GM23338 (cell line): ENCODE measurements at regions not wholly inside any gene's neighbourhood (a gene's known extent, or its start where the extent isn't known, plus 50 kb on each side); places are given as distances from the start of the nearest gene placed in this dataset.

Source experiments
- ATAC-seq: fragments of 200-7000 bp; cut with Tn5 transposase; 3 replicates; pipeline ENCODE4 v1.9.1; 2020
- DNase-seq: peaks from one replicate; pipeline ENCODE4 v3.0.0-alpha.2; 2015; ENCODE audit warnings: low spot score
- H2AFZ ChIP-seq: fragments of 200-600 bp; sonication (generic); 2 replicates; pipeline ENCODE4 v1.8.0; 2016; ENCODE audit warnings: antibody characterized with exemption, mild to moderate bottlenecking, moderate library complexity
- H3F3A ChIP-seq: fragments of 200-600 bp; sonication (generic); replicated peaks from 2 replicates; pipeline ENCODE4 v1.8.0; 2017; ENCODE audit warnings: antibody characterized with exemption, mixed run types, low read depth
- H3K27ac ChIP-seq: fragments of 200-600 bp; sonication (generic); 2 replicates; pipeline ENCODE4 v1.6.1; 2016; ENCODE audit warnings: low read depth
- H3K27me3 ChIP-seq: fragments of 200-600 bp; sonication (generic); 2 replicates; pipeline ENCODE4 v1.8.0; 2016; ENCODE audit warnings: mild to moderate bottlenecking, mixed run types, moderate library complexity; ENCODE audit not compliant: insufficient read depth
- H3K36me3 ChIP-seq: fragments of 200-600 bp; sonication (generic); 2 replicates; pipeline ENCODE4 v1.8.0; 2016; ENCODE audit warnings: mild to moderate bottlenecking; ENCODE audit not compliant: insufficient read depth
- H3K4me1 ChIP-seq: fragments of 200-600 bp; sonication (generic); 2 replicates; pipeline ENCODE4 v1.8.0; 2016; ENCODE audit warnings: mild to moderate bottlenecking, moderate library complexity; ENCODE audit not compliant: insufficient read depth
- H3K4me2 ChIP-seq: fragments of 200-600 bp; sonication (generic); 2 replicates; pipeline ENCODE4 v1.7.1; 2017; ENCODE audit warnings: mixed run types
- H3K4me3 ChIP-seq: fragments of 200-600 bp; sonication (generic); 2 replicates; pipeline ENCODE4 v1.6.1; 2016; ENCODE audit warnings: mixed run types
- H3K79me2 ChIP-seq: fragments of 200-600 bp; sonication (generic); replicated peaks from 2 replicates; pipeline ENCODE4 v1.8.0; 2017; ENCODE audit warnings: mild to moderate bottlenecking; ENCODE audit not compliant: insufficient read depth
- H3K9me2 ChIP-seq: fragments of 200-600 bp; sonication (generic); 2 replicates; pipeline ENCODE4 v1.8.0; 2017; ENCODE audit not compliant: insufficient read depth
- H4K20me1 ChIP-seq: fragments of 200-600 bp; sonication (generic); replicated peaks from 2 replicates; pipeline ENCODE4 v1.8.0; 2017; ENCODE audit warnings: mild to moderate bottlenecking; ENCODE audit not compliant: insufficient read depth
- H3K27ac Mint-ChIP-seq: 2 replicates; pipeline ENCODE4 v1.8.0; 2020; ENCODE audit warnings: inconsistent platforms, mild to moderate bottlenecking, moderate library complexity, mixed read lengths
- H3K27me3 Mint-ChIP-seq: 3 replicates; pipeline ENCODE4 v1.8.0; 2022; ENCODE audit warnings: low read depth, mild to moderate bottlenecking, moderate library complexity, mixed read lengths, inconsistent platforms; ENCODE audit not compliant: insufficient read depth, poor library complexity
- H3K36me3 Mint-ChIP-seq: 3 replicates; pipeline ENCODE4 v1.8.0; 2021; ENCODE audit warnings: low read depth, mild to moderate bottlenecking, inconsistent platforms, moderate library complexity, mixed read lengths
- H3K4me1 Mint-ChIP-seq: 3 replicates; pipeline ENCODE4 v1.8.0; 2020; ENCODE audit warnings: mild to moderate bottlenecking, inconsistent platforms, mixed read lengths
- H3K4me3 Mint-ChIP-seq: 3 replicates; pipeline ENCODE4 v1.8.0; 2021; ENCODE audit warnings: moderate library complexity, mild to moderate bottlenecking, inconsistent platforms, mixed read lengths
- H3K9me3 Mint-ChIP-seq: 3 replicates; pipeline ENCODE4 v1.8.0; 2020; ENCODE audit warnings: moderate library complexity, mild to moderate bottlenecking, inconsistent platforms, mixed read lengths
- CTCF ChIP-seq, 2 experiments: fragments of 200-600 bp in 1 of 2; sonication (generic) in 1 of 2; conservative IDR thresholded peaks; 2 replicates each; pipeline versions ENCODE4 v1.5.1 to v1.6.1; 2016 to 2017; ENCODE audit warnings: antibody characterized with exemption in 2 of 2, low read depth in 2 of 2, mild to moderate bottlenecking in 2 of 2, moderate library complexity in 1 of 2
- ETS1 ChIP-seq: IDR thresholded peaks from 2 replicates; pipeline ENCODE4 v1.6.1; 2016; ENCODE audit warnings: antibody characterized with exemption
- EZH2 ChIP-seq: fragments of 200-600 bp; sonication (generic); IDR thresholded peaks from one replicate; pipeline ENCODE4 v1.8.0; 2017; ENCODE audit warnings: antibody characterized with exemption, mild to moderate bottlenecking, low read depth; ENCODE audit not compliant: unreplicated experiment
- JUNB ChIP-seq: IDR thresholded peaks from one replicate; pipeline ENCODE4 v1.6.1; 2016; ENCODE audit warnings: antibody characterized with exemption; ENCODE audit not compliant: unreplicated experiment
- NANOG ChIP-seq: IDR thresholded peaks from 2 replicates; pipeline ENCODE4 v1.6.1; 2016; ENCODE audit warnings: antibody characterized with exemption, borderline replicate concordance
- ZNF114 ChIP-seq: fragments of 250-450 bp; sonication (Bioruptor Pico); IDR thresholded peaks from 2 replicates; pipeline ENCODE4 v1.5.0; 2020; ENCODE audit warnings: mild to moderate bottlenecking, moderate library complexity
- ZNF331 ChIP-seq: fragments of 250-450 bp; sonication (Bioruptor Pico); IDR thresholded peaks from 2 replicates; pipeline ENCODE4 v1.5.0; 2020; ENCODE audit warnings: low read depth, mild to moderate bottlenecking, moderate library complexity
- TF ChIP-seq, protein P1 (sequence below): fragments of 250-450 bp; sonication (Bioruptor Pico); IDR thresholded peaks from 2 replicates; pipeline ENCODE4 v1.5.0; 2020; ENCODE audit warnings: mild to moderate bottlenecking, moderate library complexity

GRCh38 chr9:81759680-81760215, 70.4 kb upstream of the TLE1 start:
- Mint-ChIP-seq H3K27ac (no peak overlapping the region), H3K9me3 (no peaks in the 10 kb centered on the region; the same call in 1 of the 3 replicates), H3K36me3 (no peaks in the 10 kb centered on the region), H3K4me3 (no peak overlapping the region), H3K27me3 (peaks cover 6% of the 10 kb centered on the region), H3K4me1 (peaks cover 17% of the 10 kb centered on the region)
- H3K27ac ChIP-seq: no peak overlapping the region
- no peaks in the 10 kb centered on the region for H3K79me2 ChIP-seq
- DNase-seq: no peak
- ATAC-seq: no peak
- H3F3A ChIP-seq: no peaks in the 10 kb centered on the region
- no peak overlapping the region for H2AFZ ChIP-seq
- TF ChIP-seq JUNB: no peak
- no peak for TF ChIP-seq CTCF (conservative IDR thresholded peaks at IDR 0.05; ENCODE audit: low read depth in 2 of 2)
- TF ChIP-seq, protein P1, sequence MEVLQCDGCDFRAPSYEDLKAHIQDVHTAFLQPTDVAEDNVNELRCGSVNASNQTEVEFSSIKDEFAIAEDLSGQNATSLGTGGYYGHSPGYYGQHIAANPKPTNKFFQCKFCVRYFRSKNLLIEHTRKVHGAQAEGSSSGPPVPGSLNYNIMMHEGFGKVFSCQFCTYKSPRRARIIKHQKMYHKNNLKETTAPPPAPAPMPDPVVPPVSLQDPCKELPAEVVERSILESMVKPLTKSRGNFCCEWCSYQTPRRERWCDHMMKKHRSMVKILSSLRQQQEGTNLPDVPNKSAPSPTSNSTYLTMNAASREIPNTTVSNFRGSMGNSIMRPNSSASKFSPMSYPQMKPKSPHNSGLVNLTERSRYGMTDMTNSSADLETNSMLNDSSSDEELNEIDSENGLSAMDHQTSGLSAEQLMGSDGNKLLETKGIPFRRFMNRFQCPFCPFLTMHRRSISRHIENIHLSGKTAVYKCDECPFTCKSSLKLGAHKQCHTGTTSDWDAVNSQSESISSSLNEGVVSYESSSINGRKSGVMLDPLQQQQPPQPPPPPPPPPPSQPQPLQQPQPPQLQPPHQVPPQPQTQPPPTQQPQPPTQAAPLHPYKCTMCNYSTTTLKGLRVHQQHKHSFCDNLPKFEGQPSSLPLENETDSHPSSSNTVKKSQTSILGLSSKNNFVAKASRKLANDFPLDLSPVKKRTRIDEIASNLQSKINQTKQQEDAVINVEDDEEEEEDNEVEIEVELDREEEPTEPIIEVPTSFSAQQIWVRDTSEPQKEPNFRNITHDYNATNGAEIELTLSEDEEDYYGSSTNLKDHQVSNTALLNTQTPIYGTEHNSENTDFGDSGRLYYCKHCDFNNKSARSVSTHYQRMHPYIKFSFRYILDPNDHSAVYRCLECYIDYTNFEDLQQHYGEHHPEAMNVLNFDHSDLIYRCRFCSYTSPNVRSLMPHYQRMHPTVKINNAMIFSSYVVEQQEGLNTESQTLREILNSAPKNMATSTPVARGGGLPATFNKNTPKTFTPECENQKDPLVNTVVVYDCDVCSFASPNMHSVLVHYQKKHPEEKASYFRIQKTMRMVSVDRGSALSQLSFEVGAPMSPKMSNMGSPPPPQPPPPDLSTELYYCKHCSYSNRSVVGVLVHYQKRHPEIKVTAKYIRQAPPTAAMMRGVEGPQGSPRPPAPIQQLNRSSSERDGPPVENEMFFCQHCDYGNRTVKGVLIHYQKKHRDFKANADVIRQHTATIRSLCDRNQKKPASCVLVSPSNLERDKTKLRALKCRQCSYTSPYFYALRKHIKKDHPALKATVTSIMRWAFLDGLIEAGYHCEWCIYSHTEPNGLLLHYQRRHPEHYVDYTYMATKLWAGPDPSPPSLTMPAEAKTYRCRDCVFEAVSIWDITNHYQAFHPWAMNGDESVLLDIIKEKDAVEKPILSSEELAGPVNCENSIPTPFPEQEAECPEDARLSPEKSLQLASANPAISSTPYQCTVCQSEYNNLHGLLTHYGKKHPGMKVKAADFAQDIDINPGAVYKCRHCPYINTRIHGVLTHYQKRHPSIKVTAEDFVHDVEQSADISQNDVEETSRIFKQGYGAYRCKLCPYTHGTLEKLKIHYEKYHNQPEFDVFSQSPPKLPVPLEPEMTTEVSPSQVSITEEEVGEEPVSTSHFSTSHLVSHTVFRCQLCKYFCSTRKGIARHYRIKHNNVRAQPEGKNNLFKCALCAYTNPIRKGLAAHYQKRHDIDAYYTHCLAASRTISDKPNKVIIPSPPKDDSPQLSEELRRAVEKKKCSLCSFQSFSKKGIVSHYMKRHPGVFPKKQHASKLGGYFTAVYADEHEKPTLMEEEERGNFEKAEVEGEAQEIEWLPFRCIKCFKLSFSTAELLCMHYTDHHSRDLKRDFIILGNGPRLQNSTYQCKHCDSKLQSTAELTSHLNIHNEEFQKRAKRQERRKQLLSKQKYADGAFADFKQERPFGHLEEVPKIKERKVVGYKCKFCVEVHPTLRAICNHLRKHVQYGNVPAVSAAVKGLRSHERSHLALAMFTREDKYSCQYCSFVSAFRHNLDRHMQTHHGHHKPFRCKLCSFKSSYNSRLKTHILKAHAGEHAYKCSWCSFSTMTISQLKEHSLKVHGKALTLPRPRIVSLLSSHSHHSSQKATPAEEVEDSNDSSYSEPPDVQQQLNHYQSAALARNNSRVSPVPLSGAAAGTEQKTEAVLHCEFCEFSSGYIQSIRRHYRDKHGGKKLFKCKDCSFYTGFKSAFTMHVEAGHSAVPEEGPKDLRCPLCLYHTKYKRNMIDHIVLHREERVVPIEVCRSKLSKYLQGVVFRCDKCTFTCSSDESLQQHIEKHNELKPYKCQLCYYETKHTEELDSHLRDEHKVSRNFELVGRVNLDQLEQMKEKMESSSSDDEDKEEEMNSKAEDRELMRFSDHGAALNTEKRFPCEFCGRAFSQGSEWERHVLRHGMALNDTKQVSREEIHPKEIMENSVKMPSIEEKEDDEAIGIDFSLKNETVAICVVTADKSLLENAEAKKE (CRISPR knock-in tag): no peak
- H3K4me3 ChIP-seq: no peak overlapping the region
- no peaks in the 10 kb centered on the region for H3K9me2 ChIP-seq
- H3K36me3 ChIP-seq: no peaks in the 10 kb centered on the region
- peaks cover 17% of the 10 kb centered on the region for H3K4me1 ChIP-seq
- H4K20me1 ChIP-seq: no peaks in the 10 kb centered on the region
- no peak overlapping the region for H3K4me2 ChIP-seq
- H3K27me3 ChIP-seq: no peaks in the 10 kb centered on the region

DNA sequence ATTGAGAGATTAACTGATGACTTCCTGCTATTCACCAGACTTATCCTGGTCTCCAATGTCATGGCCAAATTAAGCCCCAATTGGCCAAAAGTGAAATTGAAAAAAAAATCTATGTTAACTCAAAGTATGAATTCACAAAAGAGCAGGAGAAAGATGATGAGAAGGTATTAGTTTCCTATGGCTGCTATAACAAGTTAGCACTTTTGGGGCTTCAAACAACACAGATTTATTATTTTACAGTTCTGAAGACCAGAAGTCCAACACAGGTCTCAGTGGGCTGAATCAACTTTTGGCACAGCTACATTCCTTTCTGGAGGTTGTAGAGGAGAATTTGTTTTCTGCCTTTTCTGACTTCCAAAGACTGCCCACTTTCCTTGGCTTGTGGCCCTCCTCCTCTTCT, 78.6 kb upstream of the TLE1 start:
- no peak overlapping the region for H3K4me3 ChIP-seq
- H3K4me2 ChIP-seq: no peak overlapping the region
- H4K20me1 ChIP-seq: no peaks in the 10 kb centered on the region
- Mint-ChIP-seq H3K36me3 (peaks cover 8% of the 10 kb centered on the region; the same call in 1 of the 3 replicates), H3K4me1 (no peaks in the 10 kb centered on the region), H3K9me3 (peaks cover 8% of the 10 kb centered on the region; the same call in 2 of the 3 replicates), H3K27ac (no peak overlapping the region), H3K4me3 (no peak overlapping the region), H3K27me3 (peaks cover 5% of the 10 kb centered on the region)
- H3F3A ChIP-seq: no peaks in the 10 kb centered on the region
- no peak overlapping the region for H2AFZ ChIP-seq
- H3K4me1 ChIP-seq: no peaks in the 10 kb centered on the region
- no peak for ATAC-seq
- no peaks in the 10 kb centered on the region for H3K79me2 ChIP-seq
- H3K27ac ChIP-seq: no peak overlapping the region
- no peak for DNase-seq
- no peaks in the 10 kb centered on the region for H3K27me3 ChIP-seq
- H3K36me3 ChIP-seq: no peaks in the 10 kb centered on the region
- no peaks in the 10 kb centered on the region for H3K9me2 ChIP-seq
- TF ChIP-seq ETS1 (no peak), NANOG (no peak), ZNF331 (CRISPR knock-in tag) (no peak), CTCF (conservative IDR thresholded peaks at IDR 0.05; ENCODE audit: low read depth in 2 of 2) (no peak), ZNF114 (CRISPR knock-in tag) (no peak), EZH2 (no peak)
